ENCODE measurements at regions not wholly inside any gene's neighbourhood (a gene's known extent, or its start where the extent isn't known, plus 50 kb on each side); places are given as distances from the start of the nearest gene placed in this dataset.

GRCh38 chr2:63667132-63667700 is 78.5 kb downstream of the MDH1 start:
- TF ChIP-seq USF1 (IDR thresholded peaks at IDR 0.05) (no peak), EP300 (IDR thresholded peaks at IDR 0.05; ENCODE audit: borderline replicate concordance) (no peak), CREB1 (IDR thresholded peaks at IDR 0.05; ENCODE audit: low read depth) (no peak), FOXM1 (IDR thresholded peaks at IDR 0.05; ENCODE audit: borderline replicate concordance, low read depth) (no peak), TAF1 (IDR thresholded peaks at IDR 0.05; ENCODE audit: low read depth) (no peak)

Data from Ishikawa (cell line).